BE2C (cell line): ENCODE measurements at regions not wholly inside any gene's neighbourhood (a gene's known extent, or its start where the extent isn't known, plus 50 kb on each side); places are given as distances from the start of the nearest gene placed in this dataset.

ENCODE experiments used
- DNase-seq: peaks from one replicate; pipeline ENCODE4 v3.0.0-alpha.2; 2020
- H3K27me3 ChIP-seq: fragments of 250-450 bp; sonication (Bioruptor Pico); 2 replicates; pipeline ENCODE4 v1.5.1; 2020; ENCODE audit warnings: mild to moderate bottlenecking
- H3K36me3 ChIP-seq: fragments of 250-450 bp; sonication (Bioruptor Pico); 2 replicates; pipeline ENCODE4 v1.5.1; 2020; ENCODE audit warnings: mild to moderate bottlenecking
- H3K4me1 ChIP-seq: fragments of 250-450 bp; sonication (Bioruptor Pico); 2 replicates; pipeline ENCODE4 v1.5.1; 2020
- H3K4me3 ChIP-seq: 2 replicates; pipeline ENCODE4 v1.5.1; 2011; ENCODE audit warnings: low read depth, low read length
- H3K9me3 ChIP-seq: fragments of 250-450 bp; sonication (Bioruptor Pico); 2 replicates; pipeline ENCODE4 v1.5.1; 2020
- TF ChIP-seq, protein P1 (sequence below): IDR thresholded peaks from 2 replicates; pipeline ENCODE4 v1.5.1; 2012; ENCODE audit warnings: mild to moderate bottlenecking, low read depth, low read length

DNA sequence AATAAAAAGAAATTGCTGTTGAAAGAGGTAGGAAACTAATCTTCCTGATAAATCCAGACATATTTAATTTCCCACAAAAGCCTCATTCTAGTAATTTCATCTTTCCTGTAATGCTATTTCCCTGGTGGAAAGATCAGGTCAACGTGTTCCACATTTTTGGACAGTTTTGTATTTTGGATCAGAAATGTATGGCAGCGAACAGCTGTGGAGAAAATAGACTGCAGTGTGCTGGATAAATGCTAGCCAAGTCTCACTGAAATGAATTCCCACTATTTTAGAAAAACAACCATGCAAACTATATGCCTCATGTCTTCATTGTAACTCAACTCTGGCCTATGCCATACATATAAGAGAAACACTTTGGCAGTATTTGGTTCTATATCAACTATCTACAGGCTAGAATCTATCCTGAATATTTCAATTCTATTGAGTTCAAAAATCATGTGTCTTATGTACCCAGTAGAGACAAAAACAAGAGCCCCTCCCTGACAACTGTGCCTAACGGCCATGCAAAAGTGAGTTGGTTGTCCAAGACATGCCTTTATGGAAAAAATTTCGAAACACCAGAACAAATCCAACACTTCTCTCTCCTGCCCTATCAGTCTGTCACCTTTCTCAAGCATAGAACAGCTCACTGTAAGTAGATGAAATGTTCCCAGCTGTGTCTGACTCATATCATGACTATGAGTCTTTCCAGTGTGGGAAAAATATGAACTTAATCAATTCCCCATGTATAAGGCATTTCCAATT is 191.3 kb upstream of the NREP start:
- TF ChIP-seq, protein P1, sequence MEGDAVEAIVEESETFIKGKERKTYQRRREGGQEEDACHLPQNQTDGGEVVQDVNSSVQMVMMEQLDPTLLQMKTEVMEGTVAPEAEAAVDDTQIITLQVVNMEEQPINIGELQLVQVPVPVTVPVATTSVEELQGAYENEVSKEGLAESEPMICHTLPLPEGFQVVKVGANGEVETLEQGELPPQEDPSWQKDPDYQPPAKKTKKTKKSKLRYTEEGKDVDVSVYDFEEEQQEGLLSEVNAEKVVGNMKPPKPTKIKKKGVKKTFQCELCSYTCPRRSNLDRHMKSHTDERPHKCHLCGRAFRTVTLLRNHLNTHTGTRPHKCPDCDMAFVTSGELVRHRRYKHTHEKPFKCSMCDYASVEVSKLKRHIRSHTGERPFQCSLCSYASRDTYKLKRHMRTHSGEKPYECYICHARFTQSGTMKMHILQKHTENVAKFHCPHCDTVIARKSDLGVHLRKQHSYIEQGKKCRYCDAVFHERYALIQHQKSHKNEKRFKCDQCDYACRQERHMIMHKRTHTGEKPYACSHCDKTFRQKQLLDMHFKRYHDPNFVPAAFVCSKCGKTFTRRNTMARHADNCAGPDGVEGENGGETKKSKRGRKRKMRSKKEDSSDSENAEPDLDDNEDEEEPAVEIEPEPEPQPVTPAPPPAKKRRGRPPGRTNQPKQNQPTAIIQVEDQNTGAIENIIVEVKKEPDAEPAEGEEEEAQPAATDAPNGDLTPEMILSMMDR, result no peak
- Histone ChIP-seq H3K4me3 (no peak overlapping the region), H3K9me3 (no peaks in the 10 kb centered on the region), H3K27me3 (no peaks in the 10 kb centered on the region), H3K4me1 (peaks cover 3% of the 10 kb centered on the region), H3K36me3 (no peaks in the 10 kb centered on the region)
- no peak for DNase-seq

DNA sequence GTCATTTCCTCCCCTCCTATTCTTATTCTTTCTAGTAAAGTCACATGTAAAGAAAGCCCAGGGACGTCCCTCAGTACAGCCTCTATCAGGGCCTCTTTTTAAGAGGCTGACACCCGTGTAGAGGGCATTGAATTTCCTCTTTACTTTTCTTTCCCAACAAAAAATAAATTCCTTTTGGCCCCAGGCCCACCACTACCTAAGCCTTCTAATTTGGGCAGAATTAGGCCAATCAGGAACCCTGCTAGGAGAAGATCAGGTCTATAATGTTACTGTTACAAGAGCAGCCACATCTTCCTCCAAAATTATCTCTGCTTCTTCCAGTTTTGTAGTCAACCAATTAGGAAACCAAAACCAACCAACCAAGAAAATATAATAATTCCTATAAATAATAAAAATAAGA is 189.6 kb upstream of the NREP start:
- DNase-seq, result no peak
- Histone ChIP-seq H3K9me3 (no peaks in the 10 kb centered on the region), H3K27me3 (no peaks in the 10 kb centered on the region), H3K36me3 (no peaks in the 10 kb centered on the region), H3K4me1 (peaks cover 3% of the 10 kb centered on the region), H3K4me3 (no peak overlapping the region)
- TF ChIP-seq, protein P1, result no peak

DNA sequence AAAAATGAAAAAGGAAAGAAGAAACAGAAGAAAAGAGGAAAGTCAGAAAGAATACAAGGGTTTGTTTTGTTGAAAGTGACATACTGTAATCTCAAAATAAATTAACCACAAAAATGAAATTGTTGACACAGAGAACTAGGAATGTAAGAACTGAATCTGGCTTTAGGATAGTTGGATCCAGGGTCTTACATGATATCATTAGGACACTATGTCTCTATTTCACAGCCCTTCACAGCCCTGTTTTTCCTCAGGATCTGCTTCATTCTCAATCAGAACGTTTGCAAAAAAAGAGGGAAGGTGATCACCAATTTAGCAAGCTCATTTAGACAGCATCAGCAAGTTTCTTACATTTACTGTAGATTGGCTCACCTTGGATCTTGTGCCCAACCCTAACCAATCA is 188.5 kb upstream of the NREP start:
- TF ChIP-seq, protein P1, result no peak
- no peaks in the 10 kb centered on the region for H3K36me3 ChIP-seq
- DNase-seq, result no peak
- H3K4me1 ChIP-seq, result peaks cover 3% of the 10 kb centered on the region
- H3K9me3 ChIP-seq, result no peaks in the 10 kb centered on the region
- no peak overlapping the region for H3K4me3 ChIP-seq
- H3K27me3 ChIP-seq, result no peaks in the 10 kb centered on the region

DNA sequence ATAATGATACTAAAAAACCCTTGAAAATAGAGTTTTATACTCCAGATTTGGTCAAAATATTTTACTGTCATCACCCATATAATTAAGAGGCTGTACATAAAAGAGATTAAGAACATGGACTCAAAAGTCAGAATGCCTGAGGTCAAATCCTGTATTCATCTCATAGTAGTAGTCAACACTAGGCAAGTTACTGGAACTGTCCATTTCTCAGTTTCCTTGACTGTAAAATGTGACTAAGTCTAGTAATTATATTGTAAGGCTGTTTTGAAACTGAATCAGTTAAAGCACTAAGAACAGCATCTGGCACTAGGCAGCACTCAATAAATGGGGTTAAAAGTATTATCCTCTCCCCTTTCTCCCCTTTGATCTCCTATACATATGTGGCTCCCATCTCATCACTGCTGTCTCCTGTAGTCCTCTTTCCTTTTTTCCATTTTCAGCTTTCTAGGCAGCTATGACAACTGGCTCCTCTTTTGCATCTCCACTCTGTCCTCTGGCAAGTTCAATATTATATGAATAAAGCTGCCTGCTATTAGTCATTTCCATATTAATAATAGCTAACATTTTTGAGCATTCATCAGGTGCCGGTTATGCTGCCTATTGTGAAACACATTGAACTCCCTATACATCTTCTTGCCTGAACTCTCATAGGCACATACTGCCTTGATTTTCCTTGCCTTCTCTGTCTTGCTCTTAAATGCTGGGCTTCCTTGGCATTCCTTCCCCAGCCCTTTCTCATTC is 185.8 kb upstream of the NREP start:
- Histone ChIP-seq H3K36me3 (no peaks in the 10 kb centered on the region), H3K4me3 (no peak overlapping the region), H3K4me1 (peaks cover 3% of the 10 kb centered on the region; the same call in 1 of the 2 replicates), H3K9me3 (no peaks in the 10 kb centered on the region), H3K27me3 (no peaks in the 10 kb centered on the region)
- TF ChIP-seq, protein P1, result no peak
- no peak for DNase-seq

DNA sequence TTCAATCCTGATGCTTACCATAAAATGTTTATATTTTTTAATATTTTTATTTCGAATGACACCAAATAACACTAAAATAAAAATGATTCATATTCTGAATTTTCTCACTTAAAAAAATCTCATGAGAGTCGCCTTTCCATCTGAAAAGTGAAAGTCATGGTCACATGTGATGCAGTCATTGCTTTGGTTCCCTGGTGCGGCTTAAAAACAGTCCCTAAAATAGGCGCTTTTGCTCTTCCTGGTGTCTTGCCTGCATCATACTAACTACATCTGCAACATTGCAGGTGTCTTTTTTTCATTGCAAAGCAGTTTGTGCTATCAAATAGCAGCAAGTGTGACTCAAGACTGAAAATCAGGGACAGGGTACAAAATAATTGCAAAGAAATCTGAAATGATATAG is 185.2 kb upstream of the NREP start:
- Histone ChIP-seq H3K4me3 (no peak overlapping the region), H3K36me3 (no peaks in the 10 kb centered on the region), H3K27me3 (no peaks in the 10 kb centered on the region), H3K4me1 (peaks cover 3% of the 10 kb centered on the region; the same call in 1 of the 2 replicates), H3K9me3 (no peaks in the 10 kb centered on the region)
- DNase-seq, result no peak
- TF ChIP-seq, protein P1, result no peak

DNA sequence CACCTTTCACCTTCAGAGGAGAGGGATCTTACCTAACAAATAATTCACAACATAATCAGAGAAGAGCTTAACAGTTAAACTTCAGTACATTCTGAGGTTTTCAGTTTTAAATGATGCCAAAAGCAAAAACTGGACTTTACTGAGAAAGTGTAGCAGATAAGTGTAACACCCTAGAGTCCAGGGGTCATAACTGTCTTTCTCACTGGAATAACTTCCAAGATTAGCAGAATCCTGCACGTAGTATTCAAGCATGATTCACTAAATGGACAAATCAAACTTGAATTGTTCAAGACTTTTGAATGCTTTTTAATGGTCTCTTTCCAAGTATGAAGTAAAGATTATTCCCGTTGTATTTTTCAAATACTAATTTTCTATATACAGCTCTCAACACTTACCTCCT is 180.1 kb upstream of the NREP start:
- Histone ChIP-seq H3K27me3 (no peaks in the 10 kb centered on the region), H3K36me3 (no peaks in the 10 kb centered on the region), H3K9me3 (no peaks in the 10 kb centered on the region), H3K4me1 (no peaks in the 10 kb centered on the region; the same call in 1 of the 2 replicates), H3K4me3 (no peak overlapping the region)
- TF ChIP-seq, protein P1, result no peak
- DNase-seq, result no peak
